GM18868 (cell line): ENCODE measurements at regions not wholly inside any gene's neighbourhood (a gene's known extent, or its start where the extent isn't known, plus 50 kb on each side); places are given as distances from the start of the nearest gene placed in this dataset.
A peak's percentile ranks its signal among the peaks of the same experiment; 100 is the strongest.

Experiments
- ATAC-seq: cut with Tn5 transposase; IDR thresholded peaks from one replicate; pipeline ENCODE4 v1.9.1; 2021; ENCODE audit warnings: mild to moderate bottlenecking, moderate library complexity; ENCODE audit not compliant: unreplicated experiment

DNA sequence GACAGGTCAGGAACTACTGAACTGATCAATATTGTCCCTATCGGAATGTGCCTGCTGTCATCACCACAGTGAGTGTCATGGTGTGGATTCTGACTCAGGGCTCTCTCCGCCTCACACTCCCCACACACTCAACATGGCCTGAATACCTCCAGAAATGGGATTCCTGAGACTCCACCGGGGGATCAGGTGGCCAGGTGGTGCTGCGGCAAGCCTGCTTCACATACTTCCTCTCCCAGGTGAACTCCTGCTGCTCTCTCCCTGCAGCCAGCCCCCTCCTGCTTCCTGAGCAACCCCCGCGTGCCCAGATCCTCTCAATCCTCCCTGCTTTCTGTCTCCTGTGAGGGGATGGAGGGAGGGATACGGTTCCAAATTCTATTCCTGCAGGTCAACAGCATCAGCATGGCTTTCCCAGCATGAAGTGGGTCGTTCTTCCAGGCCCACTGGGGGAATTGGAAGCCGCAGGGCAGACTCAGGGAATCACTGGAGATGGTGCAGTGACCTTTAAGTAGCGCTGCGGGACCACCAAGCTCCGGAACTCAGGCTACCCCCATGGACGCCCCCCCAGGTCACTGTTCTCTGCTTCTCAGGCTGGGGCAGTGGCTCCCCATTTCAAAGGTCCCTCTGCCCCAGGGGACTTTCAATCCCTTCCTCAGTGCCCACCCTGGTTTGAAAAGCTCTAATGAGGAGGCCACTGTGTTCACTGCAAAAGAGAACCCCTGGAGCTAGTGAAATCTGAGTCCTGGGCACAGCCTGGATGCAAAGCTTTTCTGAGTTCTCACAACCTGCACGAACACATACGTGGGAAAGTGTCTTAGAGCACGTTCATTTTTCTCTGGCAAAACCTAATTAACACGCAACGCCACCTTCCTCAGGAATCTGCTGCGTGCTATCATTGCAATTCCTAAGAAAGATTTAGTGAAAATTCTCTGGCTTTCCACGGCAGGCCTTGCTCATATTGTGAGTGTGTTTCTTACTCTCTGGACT lies 168.4 kb downstream of the ZFP36L2 start:
- ATAC-seq, result no peak

DNA sequence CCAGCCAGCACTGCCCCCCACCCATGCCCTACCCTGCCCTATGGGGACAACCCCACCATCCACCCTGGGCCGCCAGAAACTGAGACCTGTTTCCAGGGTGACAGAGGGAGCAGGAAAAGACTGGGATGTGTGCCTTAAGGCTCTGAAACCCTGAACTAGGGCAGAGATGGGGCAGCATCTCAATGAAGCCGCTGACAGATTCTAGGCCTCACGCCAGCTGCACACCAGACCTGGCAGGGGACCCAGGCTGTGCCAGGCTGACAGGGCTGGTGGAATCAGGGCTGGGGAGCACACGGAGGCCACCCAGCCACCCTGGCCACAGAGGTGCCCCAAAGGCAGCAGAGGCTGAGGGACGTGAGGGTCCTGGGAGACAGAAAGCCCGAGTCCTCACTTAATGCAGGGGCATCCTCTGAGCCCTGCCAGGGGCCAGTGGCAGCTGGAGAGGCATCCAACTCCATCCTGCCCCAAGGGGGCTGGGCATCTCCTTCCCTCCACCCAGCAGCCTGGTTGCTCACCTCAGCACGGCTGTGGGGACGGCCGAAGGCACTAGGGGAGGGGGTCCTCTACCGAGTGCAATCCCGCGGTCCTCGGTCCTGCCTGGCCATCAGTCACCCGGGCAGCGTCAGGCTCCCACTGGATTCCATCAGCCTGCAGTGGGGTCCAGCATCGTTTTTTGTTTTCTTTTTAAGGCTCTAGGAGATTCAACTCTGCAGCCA lies 169.2 kb downstream of the ZFP36L2 start:
- no peak for ATAC-seq

DNA sequence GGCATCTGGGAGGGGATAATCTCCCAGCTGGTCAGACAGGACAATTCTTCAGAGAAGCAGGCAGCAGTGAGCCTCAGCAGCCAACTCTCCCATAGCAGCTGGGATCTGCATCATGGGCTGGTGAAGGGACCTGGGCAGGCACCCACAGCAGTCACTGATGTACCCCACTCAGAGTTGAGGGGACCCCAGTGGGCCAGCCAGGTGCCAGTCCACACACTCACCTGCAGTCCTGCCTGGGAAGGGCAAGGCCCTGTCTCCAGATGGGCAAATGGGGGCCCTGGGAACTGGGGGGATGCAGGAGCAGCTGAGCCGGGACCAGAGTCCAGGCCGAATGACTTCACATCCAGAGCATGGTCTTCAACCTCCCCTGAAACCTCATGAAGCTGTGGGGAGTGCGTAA lies 170.4 kb downstream of the ZFP36L2 start:
- ATAC-seq, result no peak

DNA sequence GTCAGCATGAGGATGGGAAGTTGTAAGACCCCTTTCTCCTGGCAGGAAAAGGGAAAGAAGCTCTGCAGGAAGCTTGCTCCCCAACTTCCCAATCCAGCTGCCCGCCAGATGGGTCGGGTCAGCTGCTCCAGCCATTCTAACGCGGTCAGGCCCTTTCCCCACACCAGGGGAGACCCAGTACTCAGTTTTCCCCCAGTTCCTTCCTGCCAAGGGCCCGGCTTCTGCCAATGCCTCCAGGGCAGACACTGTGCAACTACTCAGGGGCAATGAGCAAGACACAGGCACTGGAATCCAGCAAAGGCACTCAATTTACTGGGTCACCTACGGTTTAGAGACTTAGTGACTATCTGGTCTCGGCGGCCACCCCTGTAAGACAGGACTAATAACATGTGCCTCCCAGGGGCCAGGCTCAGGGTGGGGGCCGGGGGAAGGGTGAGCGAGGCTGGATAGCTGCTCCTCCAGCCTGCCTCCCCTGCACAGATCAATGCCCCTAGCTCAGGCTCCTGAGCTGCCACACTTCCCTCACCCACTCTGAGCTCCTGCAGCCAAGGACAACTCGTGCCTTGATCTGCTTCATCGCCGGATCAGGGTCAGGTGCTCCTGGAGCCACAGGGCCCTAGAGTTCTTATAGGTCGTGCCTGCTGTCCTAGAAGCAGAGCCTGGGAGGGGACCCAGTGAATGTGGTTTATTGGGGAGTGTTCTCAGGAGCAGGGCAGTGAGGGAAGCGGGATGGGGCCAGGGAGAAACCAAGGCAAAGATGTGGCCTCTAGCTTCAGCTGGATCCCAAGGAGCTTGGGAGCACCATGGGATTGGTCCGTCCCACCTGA lies 171.1 kb downstream of the ZFP36L2 start:
- ATAC-seq, result no peak

DNA sequence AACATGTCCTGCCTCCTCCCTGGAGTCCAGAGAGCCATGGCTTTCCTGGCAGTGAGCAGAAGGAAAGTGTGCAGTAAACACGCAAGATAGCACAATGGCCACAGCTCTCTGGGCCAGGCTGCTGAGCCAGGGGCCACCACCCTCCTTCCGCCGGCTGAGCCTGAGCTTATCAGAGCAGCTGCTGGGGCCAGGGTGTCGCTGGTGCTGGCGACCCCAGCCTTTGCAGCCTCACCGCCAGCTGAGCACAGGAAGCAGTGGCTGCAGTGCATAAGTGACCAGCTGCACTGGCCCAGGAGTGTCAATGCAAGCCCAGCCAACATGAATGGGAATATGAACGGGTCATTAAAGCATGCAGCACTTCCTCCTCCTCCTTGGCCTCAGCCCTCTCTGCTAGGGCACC lies 172.0 kb downstream of the ZFP36L2 start:
- no peak for ATAC-seq

DNA sequence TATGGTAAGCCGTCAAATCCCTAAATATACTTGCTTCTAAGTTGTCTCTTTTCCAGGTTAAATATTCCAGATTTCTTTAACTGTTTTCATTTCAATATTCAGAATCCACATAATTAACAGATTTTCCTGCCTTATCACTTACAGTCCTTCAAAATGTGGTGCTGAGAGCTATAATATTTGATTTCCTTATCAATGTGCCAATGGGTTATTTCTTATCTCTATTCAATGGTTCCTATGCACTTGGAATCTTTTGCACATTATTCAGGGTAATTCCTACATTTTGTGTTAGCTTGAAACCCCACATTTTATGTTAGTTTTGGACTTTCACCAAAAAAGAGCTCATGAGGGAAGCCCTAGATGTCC lies 173.5 kb downstream of the ZFP36L2 start:
- ATAC-seq, result no peak

DNA sequence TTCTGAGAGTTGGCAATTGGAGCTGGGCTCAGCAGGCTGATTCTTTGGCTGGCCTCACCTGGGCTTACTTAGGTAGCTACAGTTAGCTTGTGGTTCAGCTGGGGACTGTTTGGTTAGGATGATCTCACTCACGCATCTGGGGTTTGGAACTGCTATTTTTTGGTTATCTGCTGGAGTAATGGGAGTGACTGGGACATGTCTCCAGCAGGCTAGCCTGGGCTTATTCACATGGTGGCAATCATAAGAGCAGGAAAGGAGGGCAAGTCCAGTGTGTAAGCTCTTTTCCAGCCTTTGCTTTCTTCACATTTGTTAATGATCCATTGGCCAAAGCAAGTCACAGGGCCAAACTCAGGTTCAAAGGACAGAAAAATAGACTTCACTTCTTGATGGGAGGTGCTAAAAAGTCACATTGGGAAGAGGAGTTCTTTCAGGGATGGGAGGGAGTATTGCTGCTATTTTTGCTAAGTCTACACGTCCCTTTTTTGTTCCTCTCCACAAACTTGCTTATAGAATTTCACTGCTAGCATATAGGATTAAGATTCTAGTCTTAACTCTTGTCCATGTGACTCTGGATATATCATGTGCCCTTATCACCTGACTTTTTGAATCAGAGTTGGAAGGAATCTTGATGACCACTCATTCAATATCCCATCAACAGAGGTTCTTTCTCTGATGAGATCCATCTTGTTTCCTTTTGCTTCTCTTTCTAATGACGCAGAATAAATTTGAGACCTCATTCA lies 174.0 kb downstream of the ZFP36L2 start:
- no peak for ATAC-seq

DNA sequence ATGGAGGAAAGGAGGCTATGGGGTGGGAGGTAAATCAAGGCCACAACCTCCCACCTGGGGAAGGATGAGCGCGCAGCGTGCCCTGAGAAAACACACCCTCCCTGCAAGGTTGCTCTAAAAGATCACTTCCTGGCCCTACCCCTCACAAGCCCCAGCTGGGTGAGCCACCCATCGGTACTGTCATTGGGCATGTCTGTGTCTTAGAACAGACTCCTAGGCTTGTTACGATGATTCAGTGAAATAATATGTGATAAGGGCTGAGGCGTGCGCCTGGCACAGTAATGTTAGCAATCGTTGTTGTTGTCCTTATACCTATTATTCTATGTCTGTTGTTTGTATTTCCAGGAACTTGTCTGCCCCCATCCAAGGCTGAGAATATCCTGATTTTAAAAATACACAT lies 175.1 kb downstream of the ZFP36L2 start:
- no peak for ATAC-seq

DNA sequence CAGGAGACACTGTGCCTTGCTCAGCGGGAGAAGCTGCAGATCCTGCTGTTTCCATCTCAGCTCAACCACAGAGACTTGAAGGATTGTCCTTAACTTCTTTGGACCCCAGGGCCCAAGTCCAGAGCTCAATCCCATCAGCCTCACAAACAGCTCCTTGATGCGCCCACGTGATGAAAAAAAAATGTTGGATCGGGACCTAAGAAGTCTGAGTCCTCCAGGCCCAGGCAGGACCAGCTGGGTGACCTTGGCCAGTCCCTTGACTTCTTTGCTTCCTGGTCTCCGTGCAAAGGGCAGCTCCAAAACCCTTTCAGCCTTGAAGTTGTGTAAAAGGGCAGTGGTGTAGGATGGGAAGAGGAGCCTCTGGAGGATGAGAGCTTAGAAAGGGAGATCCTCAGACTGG lies 175.5 kb downstream of the ZFP36L2 start:
- ATAC-seq, result no peak

DNA sequence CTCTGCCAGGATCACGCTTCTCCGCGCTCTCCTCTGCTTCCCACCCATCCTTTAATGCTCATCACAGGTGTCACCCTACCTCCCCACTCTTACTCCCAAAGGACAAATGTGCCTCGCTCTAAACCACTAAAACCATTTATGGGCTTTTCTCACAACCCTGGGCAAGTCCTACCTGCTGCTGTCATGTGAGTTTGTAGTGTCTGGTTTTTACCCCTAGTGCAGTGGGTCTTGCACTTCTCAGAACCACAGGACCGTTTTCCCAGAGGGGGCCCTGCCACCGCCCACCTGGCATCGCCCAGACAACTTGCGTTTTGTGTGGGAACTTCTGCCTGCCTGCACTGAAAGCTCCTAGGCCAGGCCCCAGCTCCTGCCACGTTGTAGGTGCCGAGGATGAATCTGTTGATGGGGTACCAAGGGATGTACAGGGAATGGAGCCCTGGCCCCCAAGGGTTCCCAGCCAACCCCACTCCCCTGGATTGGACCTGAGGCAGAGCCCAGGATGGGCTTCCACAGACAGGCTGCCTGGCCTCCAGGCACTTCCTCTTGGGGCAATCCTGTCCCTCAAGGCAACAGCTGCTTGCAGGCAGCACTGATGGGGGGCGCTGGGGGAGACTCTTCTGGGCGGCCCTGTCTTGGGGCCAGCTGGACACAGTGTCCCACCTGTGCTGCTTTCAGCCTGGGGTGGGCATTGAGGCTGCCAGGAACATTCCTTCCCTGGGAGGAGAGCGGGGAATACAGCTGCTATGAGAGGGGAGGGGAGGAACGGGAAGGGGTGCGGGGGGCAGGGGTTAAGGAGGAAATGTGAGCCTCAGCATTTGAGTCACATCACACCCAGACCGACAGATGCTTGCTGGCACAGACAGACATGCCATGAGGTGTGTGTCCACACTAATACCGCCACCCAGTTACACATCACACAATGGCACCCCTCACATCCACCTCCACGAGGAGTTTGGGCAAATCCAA lies 176.3 kb downstream of the ZFP36L2 start:
- no peak for ATAC-seq

DNA sequence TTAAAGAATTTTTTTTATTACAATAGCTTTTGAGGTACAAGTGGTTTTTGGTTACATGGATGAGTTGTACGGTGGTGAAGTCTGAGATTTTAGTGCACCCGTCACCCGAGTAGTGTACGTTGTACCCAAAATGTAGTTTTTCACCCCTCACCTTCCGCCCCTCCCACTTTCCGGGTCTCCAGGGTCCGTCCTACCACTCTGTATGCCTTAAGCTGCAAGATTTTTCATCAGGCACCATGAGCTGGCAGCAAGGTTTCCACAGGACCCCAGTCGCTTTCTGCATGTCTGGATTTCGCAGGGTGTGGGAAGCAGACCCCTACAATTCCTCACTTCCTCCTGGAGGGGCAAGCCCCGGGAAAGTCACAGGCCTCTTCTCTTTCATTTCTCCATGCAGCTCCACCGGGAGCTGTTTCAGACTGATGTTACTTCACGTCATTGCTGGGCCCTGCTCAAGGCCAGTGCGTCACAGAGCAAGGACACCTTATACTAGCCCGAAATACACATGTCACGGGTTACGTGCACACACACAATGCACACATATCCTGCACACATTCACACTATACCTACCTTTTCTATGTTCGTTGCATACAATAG lies 179.1 kb downstream of the ZFP36L2 start:
- no peak for ATAC-seq

DNA sequence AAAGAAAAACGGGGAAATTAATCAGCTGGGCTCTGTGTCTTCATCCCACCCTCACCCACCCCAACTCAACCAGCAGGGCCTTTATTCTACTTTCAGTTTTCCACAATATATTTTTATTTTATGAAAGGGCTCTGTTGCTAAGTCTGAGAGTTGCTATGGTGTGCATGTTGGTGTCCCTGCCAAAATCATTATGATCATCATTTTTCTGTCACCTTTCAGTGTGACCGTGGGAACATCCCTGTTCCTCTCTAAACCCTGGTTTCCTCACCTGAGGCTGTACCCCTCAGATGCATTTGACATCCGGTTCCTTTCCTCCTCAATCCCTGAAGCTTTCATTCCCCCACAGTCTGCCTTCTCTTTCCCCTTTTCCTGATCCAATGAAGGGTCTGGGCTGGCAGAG lies 180.5 kb downstream of the ZFP36L2 start:
- no peak for ATAC-seq

DNA sequence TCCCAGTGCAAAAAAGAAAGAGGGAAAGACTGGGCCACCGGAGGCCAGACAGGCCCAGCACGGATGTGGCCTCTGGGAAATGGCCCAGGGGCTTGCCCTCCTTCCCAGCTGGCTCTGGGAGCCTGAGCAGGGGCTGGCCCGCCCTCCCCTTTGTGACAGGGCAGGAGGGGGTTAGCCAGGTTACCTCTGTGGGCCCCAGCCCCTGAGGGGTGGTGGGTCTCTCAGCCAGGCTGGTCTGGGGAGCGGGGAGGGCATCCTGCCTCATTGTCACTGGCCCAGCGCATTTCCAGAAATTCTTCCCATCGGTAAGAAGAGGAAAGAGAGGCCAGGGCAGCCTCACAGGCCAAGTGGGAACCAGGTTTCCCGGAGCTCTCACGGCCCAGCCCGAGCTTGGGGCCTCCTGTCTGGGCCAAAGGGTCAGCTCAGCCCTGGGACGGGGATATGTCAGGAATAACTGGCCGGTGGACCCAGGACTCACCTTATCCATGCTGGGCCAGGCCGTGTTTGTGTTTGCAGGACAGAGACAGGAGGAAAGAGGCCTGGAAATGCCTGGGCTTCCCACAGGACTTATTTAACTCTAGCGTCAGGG lies 182.2 kb downstream of the ZFP36L2 start:
- ATAC-seq, result no peak

DNA sequence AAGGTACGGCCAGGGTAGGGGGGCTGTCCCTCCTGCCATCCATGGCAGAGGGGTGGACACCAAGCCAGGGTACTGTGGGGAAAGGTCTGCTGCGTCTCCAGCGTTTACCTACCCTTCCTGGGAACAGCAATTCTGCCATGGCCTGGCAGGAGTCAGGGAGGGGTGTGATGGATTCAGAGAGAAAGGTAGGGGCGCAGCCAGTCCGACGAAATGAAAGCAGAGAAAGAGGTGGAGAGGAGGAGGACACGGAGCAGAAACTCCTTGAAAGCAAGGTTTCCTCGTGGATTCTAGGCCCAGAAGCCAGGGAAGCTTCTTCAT lies 182.9 kb downstream of the ZFP36L2 start:
- no peak for ATAC-seq

DNA sequence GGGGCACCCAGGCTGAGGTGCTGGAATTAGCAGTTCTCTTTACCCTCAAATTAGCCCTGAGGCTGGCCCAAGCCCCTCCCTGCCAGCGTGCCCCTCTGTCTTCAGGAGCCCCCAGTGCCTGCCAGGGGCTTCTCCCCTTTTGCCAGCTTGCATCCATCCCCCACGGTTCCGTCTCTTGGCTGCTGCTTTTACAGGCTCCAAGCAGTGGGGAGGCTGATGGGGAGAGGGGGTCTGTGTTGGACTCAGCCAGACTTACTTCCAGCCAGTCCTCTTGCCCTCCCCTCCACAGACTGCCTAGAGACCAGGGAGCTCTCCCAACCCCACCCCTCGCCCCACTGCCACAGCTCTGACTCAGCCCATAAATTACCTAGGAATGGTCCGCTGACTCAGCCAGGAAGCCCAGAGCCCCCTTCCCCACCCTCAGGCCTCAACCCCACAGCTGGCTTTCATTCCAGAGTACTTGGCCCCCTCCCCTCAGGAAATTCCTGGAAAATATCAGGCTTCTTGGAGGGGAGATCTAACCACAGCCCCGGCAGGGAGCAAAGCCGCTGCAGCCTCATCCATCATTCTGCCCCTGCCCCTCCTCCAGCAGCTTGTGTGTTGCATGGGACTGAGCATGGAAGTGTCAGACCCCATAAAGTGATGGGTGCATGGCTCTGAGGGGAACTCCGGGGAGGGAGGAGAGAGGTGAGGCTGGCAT lies 184.6 kb downstream of the ZFP36L2 start:
- ATAC-seq, result no peak

DNA sequence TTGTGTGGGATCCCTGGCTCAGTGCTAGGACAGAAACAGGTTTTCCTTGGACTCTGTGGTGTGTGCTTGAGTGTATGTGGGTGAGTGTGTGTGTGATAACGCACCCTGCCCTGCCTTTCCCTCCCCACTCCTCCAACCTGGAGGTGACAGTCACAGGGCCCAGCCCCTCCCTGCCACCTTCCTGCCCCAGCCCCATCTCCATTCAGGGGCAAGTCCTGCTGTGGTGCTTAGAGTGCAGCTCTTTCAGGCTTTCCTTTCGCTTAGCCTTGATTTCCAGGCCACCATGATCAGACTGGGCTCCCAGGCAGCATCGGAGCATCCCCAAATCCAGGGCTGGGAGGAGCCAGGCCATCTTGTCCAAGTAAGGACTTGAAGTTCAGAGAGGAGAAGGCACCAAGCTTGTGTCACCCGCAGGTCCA lies 185.2 kb downstream of the ZFP36L2 start:
- no peak for ATAC-seq

DNA sequence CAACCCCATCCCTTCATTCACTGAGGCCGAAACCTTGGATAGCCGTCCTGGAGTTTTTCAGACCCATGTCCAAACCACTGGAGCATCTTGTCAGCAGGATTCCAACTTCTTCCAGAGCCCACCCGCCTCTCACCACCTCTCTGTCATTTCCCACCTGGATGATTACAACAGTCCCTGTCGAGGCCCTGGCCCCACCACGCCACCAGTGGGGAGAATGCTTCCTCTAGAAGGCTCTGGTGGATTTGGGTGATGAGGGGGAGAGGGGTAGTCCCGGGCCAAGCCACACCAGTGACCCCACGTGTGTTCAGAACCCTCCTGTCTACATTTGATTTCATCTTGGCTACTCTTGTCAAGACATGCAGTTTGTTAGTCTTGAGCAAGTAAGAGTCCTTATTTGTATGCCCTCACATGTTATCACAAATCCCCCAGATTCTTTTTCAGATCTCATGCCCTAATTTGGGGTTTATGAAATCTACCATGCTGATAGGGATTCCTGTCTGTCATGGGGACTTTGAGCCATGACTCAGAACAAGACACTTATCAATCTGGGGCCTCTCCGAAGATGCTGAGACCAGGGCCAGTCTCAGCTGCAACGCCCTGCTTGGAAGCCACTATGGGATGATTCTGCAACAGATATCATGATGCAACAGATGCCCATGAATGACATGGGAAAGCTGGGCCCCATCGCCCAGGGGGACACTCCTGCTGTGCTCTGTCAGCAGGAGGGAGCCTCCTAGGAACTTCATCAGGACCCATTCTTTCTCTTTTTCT lies 186.1 kb downstream of the ZFP36L2 start:
- peak; percentile 96 for ATAC-seq
